ENCODE measurements at regions not wholly inside any gene's neighbourhood (a gene's known extent, or its start where the extent isn't known, plus 50 kb on each side); places are given as distances from the start of the nearest gene placed in this dataset.

DNA sequence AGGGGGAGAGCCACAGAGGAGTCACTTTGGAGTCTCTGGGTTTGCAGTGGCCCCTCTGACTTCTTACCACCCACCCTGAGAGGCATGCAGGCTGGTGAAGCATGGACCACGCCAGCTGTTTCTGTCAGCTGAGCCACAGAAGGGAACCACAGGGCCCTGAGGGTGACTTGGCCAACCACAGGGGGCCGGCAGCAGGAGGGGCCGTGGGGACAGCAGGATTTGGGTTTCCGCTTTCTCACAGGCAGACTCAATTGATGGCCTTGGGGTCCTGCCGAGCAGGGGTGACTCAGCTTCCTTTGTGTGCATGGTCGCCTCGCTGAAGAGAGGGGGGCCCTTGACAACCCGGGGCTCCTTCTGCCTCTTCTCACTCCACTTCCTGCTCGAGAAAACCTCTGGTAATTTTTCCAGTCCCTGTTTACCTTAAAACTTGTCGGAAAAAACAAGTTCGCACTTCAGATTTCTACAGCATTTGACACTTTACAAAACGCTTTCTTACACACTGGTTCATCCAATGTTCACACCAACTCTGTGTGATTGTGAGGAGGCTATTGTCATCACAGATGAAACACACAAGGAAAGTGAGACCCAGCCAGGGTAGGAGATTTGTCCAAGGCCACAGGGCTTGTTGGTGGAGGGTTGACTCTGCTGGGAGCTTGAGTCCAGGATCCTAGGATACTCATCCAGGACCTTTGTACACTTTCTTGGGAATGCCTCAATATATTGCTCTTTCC lies 311.2 kb downstream of the LPIN1 start:
- H3K4me3 ChIP-seq (ENCODE audit: low read depth, low read length), result no peak overlapping the region
- TF ChIP-seq, protein P1, sequence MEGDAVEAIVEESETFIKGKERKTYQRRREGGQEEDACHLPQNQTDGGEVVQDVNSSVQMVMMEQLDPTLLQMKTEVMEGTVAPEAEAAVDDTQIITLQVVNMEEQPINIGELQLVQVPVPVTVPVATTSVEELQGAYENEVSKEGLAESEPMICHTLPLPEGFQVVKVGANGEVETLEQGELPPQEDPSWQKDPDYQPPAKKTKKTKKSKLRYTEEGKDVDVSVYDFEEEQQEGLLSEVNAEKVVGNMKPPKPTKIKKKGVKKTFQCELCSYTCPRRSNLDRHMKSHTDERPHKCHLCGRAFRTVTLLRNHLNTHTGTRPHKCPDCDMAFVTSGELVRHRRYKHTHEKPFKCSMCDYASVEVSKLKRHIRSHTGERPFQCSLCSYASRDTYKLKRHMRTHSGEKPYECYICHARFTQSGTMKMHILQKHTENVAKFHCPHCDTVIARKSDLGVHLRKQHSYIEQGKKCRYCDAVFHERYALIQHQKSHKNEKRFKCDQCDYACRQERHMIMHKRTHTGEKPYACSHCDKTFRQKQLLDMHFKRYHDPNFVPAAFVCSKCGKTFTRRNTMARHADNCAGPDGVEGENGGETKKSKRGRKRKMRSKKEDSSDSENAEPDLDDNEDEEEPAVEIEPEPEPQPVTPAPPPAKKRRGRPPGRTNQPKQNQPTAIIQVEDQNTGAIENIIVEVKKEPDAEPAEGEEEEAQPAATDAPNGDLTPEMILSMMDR (IDR thresholded peaks at IDR 0.05; ENCODE audit: insufficient read depth, low read length), result no peak
- no peak for DNase-seq (ENCODE audit: low read depth)

DNA sequence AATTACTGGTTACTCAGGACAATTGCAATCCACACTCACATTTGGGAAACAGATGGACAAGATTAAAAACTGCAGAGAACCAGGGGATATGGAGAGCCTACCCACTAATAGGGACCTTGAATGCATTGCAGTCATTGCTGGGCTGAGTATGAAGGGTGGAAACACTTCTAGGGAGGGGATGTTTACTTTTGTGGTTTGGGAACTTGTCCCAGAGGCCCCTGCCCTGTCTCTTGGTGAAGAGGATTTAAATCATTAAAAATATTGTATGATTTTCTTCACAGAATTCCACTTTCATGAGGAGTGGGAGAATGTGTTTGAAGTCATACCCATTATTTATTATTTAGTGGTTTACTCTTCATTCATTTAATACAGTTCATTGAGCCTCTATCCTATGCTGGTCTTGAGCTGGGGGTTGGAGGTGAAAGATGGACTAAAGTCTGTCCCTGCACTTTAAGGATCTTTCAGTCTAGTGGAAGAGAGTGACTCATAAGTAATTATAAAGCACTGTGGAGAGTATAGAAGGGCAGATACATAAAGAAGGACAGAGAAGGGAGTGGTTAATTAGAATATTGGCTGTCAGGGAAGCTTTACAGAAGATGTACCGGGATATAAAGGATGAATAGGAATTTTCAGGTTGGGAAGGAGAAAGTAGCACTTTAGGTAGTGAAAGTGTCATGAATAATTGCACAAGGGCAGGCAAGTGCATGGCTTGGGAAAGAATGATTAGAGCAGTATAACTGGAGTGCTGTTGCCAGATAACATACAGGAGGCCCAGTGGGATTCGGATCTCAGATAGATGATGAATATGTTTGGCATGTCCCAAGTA lies 313.4 kb downstream of the LPIN1 start:
- DNase-seq (ENCODE audit: low read depth), result no peak
- TF ChIP-seq, protein P1 (IDR thresholded peaks at IDR 0.05; ENCODE audit: insufficient read depth, low read length), result no peak

DNA sequence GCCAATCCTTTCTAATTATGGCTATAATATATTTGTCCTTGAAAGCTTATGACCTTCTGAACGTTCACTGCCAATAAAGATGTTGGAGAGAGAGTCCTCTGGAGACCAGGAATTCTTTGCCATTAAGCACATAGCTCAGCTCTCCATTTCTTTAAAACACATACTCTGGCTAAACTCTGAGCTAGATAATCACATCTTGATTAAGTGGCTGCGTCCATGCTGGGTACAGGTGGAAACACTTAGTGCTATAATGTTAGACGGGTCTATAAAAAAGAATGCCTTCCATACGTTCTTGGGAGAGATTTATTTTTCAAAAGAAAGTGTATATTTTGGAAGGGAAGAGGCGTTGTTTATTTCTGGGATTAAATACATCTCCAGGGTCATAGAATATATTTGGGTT lies 314.5 kb downstream of the LPIN1 start:
- TF ChIP-seq, protein P1 (IDR thresholded peaks at IDR 0.05; ENCODE audit: insufficient read depth, low read length), result no peak
- no peak overlapping the region for H3K4me3 ChIP-seq (ENCODE audit: low read depth, low read length)
- no peak for DNase-seq (ENCODE audit: low read depth)

More for the DNA sequence above, 313.4 kb downstream of the LPIN1 start:
- H3K4me3 ChIP-seq (ENCODE audit: low read depth, low read length), result no peak overlapping the region

DNA sequence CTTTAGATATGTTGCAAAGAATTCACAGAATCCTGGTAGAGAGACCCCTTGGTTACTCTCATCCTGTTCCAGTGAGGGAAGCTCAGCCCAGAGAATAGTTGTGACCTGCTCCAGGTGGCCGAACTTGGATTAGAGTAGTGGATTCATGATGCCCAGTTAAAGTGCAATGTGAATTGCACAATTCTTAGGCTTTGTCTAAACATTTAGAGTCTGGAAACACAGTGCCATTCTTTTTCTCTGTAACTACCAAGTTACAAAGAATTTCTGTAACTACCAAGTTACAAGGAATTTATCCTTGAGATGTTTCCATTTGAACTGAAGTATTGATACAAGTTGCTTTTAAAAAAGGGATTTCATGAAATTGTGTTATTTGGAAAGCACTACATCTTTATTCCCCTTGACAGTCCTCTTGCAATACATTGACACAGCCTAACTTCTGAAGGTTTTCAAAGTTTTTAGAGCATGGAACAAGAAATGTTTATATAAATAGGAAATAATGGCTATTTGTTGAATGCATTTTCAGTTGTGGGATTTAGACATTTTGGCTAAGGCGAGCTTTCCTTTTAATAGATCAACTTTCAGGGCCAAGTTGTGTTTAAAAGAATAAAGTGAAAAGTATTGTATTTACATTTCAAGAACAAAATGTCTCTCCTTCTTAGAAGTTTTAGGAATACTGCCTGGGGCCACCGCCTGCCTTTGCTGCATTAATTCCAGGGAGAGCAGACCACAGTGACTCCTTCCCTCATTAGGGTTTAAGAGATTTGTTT lies 315.0 kb downstream of the LPIN1 start:
- DNase-seq (ENCODE audit: low read depth), result no peak
- no peak overlapping the region for H3K4me3 ChIP-seq (ENCODE audit: low read depth, low read length)
- TF ChIP-seq, protein P1 (IDR thresholded peaks at IDR 0.05; ENCODE audit: insufficient read depth, low read length), result no peak

DNA sequence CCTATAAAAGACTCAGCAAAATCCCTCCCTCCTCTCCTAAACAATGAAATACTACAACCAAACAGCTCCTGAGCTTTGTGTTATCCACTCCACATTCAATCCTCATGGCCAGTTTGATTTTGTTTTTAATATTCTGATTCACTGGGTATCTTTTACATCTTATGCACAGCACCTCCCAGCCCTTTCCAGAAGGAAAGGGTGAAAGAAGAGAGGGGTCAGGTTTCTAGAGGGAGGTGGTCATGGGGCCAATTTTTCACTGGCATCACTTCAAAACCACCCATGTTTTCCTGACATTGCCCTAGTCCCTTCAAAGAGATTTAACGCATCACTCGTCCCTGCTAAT lies 315.6 kb downstream of the LPIN1 start:
- no peak overlapping the region for H3K4me3 ChIP-seq (ENCODE audit: low read depth, low read length)
- DNase-seq (ENCODE audit: low read depth), result no peak
- TF ChIP-seq, protein P1 (IDR thresholded peaks at IDR 0.05; ENCODE audit: insufficient read depth, low read length), result no peak

DNA sequence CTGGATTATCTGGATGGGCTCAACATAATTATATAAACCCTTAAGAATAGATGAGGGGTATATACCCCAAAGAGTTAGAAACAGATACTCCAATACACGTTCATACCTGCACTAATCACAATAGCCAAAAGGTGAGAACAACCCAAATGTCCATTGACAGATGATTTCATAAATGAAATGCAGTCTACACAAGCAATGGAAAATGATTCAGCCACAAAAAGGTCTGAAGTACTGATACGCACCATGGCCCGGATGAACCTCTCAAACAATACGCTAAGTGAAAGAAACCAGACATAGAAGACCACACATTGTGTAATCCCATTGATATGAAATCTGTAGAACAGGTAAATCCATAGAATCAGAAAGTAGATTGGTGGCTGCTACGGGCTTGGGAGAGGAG lies 316.8 kb downstream of the LPIN1 start:
- no peak for DNase-seq (ENCODE audit: low read depth)
- TF ChIP-seq, protein P1 (IDR thresholded peaks at IDR 0.05; ENCODE audit: insufficient read depth, low read length), result no peak
- H3K4me3 ChIP-seq (ENCODE audit: low read depth, low read length), result no peak overlapping the region
